Peyer's patch (tissue), 4 donors: ENCODE measurements at regions not wholly inside any gene's neighbourhood (a gene's known extent, or its start where the extent isn't known, plus 50 kb on each side); places are given as distances from the start of the nearest gene placed in this dataset.
"Not testable (repeated sequence)": the region's sequence is repeated elsewhere in the genome, so short reads cannot be mapped to it uniquely, and the experiment has no call there.

Experiments used
- CTCF ChIP-seq, 6 experiments: fragments of 450-650 bp in 4 of 6; fragments of 200-600 bp in 2 of 6; sonication (generic) in 1 of 6; IDR thresholded peaks; one replicate each; pipeline ENCODE4 v1.5.1; 2017 to 2019; ENCODE audit warnings: antibody characterized with exemption in 6 of 6, mild to moderate bottlenecking in 3 of 6, moderate library complexity in 1 of 6
- POLR2A ChIP-seq, 2 donors: fragments of 450-650 bp; IDR thresholded peaks; one replicate each; pipeline ENCODE4 v1.5.1; 2017; ENCODE audit warnings: antibody characterized with exemption in 2 of 2, mild to moderate bottlenecking in 2 of 2, moderate library complexity in 2 of 2

- TF ChIP-seq CTCF, POLR2A (IDR thresholded peaks at IDR 0.05): not testable (repeated sequence)
Measured at GRCh38 chr1:120552190-120552589, 137.4 kb downstream of the NBPF8 start.
